Adrenal gland (tissue), 9 donors: ENCODE measurements at regions not wholly inside any gene's neighbourhood (a gene's known extent, or its start where the extent isn't known, plus 50 kb on each side); places are given as distances from the start of the nearest gene placed in this dataset.

Experiments used
- DNase-seq, 7 donors: peaks; one replicate each; pipeline ENCODE4 v3.0.0-alpha.2; 2019 to 2020
- H3K27ac ChIP-seq, 5 donors: fragments of 200-600 bp; sonication (generic) in 4 of 5; 1 replicate in 3 of 5; 2 replicates in 2 of 5; pipeline versions ENCODE4 v1.5.1 to v1.8.0; 2016 to 2020; ENCODE audit warnings: mild to moderate bottlenecking in 1 of 5
- H3K27me3 ChIP-seq: fragments of 200-600 bp; 2 replicates; pipeline ENCODE4 v1.8.0; 2021
- H3K36me3 ChIP-seq, 2 donors: fragments of 200-600 bp; replicated peaks in 1 of 2; 1 replicate in 1 of 2; 2 replicates in 1 of 2; pipeline versions ENCODE4 v1.5.1 to v1.8.0; 2018 to 2022
- H3K4me1 ChIP-seq, 2 donors: fragments of 200-600 bp; replicated peaks in 1 of 2; 1 replicate in 1 of 2; 2 replicates in 1 of 2; pipeline versions ENCODE4 v1.5.1 to v1.8.0; 2018 to 2021
- H3K4me3 ChIP-seq, 4 donors: fragments of 200-600 bp; sonication (generic) in 3 of 4; one replicate each; pipeline ENCODE4 v1.5.1; 2016 to 2018
- H3K9me3 ChIP-seq, 3 donors: fragments of 200-600 bp; sonication (generic) in 1 of 3; replicated peaks in 1 of 3; 1 replicate in 2 of 3; 2 replicates in 1 of 3; pipeline versions ENCODE4 v1.5.1 to v1.8.0; 2016 to 2021
- POLR2A ChIP-seq, 2 donors: fragments of 450-650 bp; IDR thresholded peaks; one replicate each; pipeline ENCODE4 v1.6.1; 2017; ENCODE audit warnings: antibody characterized with exemption in 2 of 2, mild to moderate bottlenecking in 2 of 2, moderate library complexity in 1 of 2
- WGBS, 4 donors: extraction: QIAGEN DNeasy Blood & Tissue Kit in 2 of 4; methylation state at CpG; one replicate each; pipeline versions ENCODE4 v1.1.5 to v1.1.7; 2013 to 2017; 5-methylcytosine and 5-hydroxymethylcytosine counted together
- intact Hi-C, 2 donors: fragments of 100-400 bp; cut with DNase I; formaldehyde crosslinking; loops; one replicate each; pipeline versions ENCODE4 v1.14.1 to v1.15.0; 2022 to 2023
- TF ChIP-seq, protein P1 (sequence below), 6 experiments: fragments of 450-650 bp in 4 of 6; fragments of 200-600 bp in 2 of 6; sonication (generic) in 1 of 6; IDR thresholded peaks; 1 replicate in 5 of 6; 2 replicates in 1 of 6; pipeline versions ENCODE4 v1.5.1 to v1.8.0; 2016 to 2021; ENCODE audit warnings: antibody characterized with exemption in 6 of 6, mild to moderate bottlenecking in 2 of 6, moderate library complexity in 1 of 6
- donor health status: healthy with polysubstance abuse.
- donor health status: Bipolar disorder and iron deficiency.
- donor health status: DM: yes; HTN: yes; CAD: no.
- donor health status: DM: no; HTN: no; CAD: no.
- donor health status: DM: no; HTN: no; CAD: no.

GRCh38 chr15:39400821-39401550 lies 179.9 kb upstream of the THBS1 start:
- H3K4me1 ChIP-seq = no peaks in the 10 kb centered on the region
- no peaks in the 10 kb centered on the region for H3K36me3 ChIP-seq
- H3K9me3 ChIP-seq = no peaks in the 10 kb centered on the region
- WGBS, 4 donors = 58 to 66% (median 63%) methylated on average over 7 of the region's 7 CpGs
- no peaks in the 10 kb centered on the region for H3K27me3 ChIP-seq
- H3K27ac ChIP-seq = no peak overlapping the region
- TF ChIP-seq POLR2A (IDR thresholded peaks at IDR 0.05) = no peak
- TF ChIP-seq, protein P1, sequence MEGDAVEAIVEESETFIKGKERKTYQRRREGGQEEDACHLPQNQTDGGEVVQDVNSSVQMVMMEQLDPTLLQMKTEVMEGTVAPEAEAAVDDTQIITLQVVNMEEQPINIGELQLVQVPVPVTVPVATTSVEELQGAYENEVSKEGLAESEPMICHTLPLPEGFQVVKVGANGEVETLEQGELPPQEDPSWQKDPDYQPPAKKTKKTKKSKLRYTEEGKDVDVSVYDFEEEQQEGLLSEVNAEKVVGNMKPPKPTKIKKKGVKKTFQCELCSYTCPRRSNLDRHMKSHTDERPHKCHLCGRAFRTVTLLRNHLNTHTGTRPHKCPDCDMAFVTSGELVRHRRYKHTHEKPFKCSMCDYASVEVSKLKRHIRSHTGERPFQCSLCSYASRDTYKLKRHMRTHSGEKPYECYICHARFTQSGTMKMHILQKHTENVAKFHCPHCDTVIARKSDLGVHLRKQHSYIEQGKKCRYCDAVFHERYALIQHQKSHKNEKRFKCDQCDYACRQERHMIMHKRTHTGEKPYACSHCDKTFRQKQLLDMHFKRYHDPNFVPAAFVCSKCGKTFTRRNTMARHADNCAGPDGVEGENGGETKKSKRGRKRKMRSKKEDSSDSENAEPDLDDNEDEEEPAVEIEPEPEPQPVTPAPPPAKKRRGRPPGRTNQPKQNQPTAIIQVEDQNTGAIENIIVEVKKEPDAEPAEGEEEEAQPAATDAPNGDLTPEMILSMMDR (IDR thresholded peaks at IDR 0.05) = no peak
- peak in 6 of 7 donors; percentile 37 to 56 (median 50) for DNase-seq
- intact Hi-C loops = no loop called here
- H3K4me3 ChIP-seq = no peak overlapping the region

GRCh38 chr15:39403640-39404117 lies 177.2 kb upstream of the THBS1 start:
- DNase-seq = no peak
- Histone ChIP-seq H3K4me1 (no peaks in the 10 kb centered on the region), H3K36me3 (no peaks in the 10 kb centered on the region), H3K4me3 (no peak overlapping the region), H3K27me3 (no peaks in the 10 kb centered on the region), H3K9me3 (no peaks in the 10 kb centered on the region), H3K27ac (no peak overlapping the region)
- WGBS, 4 donors = 35 to 49% (median 40%) methylated on average over 3 of the region's 3 CpGs
- no peak for TF ChIP-seq POLR2A (IDR thresholded peaks at IDR 0.05)
- TF ChIP-seq, protein P1 (IDR thresholded peaks at IDR 0.05) = no peak
- intact Hi-C loops = no loop called here

GRCh38 chr15:39404767-39405181 lies 176.1 kb upstream of the THBS1 start:
- H3K27ac ChIP-seq = no peak overlapping the region
- H3K4me1 ChIP-seq = no peaks in the 10 kb centered on the region
- no peak for TF ChIP-seq POLR2A (IDR thresholded peaks at IDR 0.05)
- TF ChIP-seq, protein P1 (IDR thresholded peaks at IDR 0.05) = no peak
- intact Hi-C loops = no loop called here
- no peak for DNase-seq
- WGBS, 4 donors = 70 to 84% (median 79%) methylated on average over 5 of the region's 5 CpGs
- no peak overlapping the region for H3K4me3 ChIP-seq
- H3K9me3 ChIP-seq = no peaks in the 10 kb centered on the region
- no peaks in the 10 kb centered on the region for H3K36me3 ChIP-seq
- H3K27me3 ChIP-seq = no peaks in the 10 kb centered on the region

GRCh38 chr15:39406485-39406884 lies 174.4 kb upstream of the THBS1 start:
- Histone ChIP-seq H3K9me3 (no peaks in the 10 kb centered on the region), H3K4me1 (no peaks in the 10 kb centered on the region), H3K27me3 (no peaks in the 10 kb centered on the region), H3K27ac (no peak overlapping the region), H3K36me3 (no peaks in the 10 kb centered on the region), H3K4me3 (no peak overlapping the region)
- 81 to 91% (median 84%) methylated on average over 6 of the region's 6 CpGs for WGBS, 4 donors
- DNase-seq = no peak
- intact Hi-C loops = no loop called here
- no peak for TF ChIP-seq POLR2A (IDR thresholded peaks at IDR 0.05)
- TF ChIP-seq, protein P1 (IDR thresholded peaks at IDR 0.05) = no peak
